Right forelimb (tissue), 1 donor: ENCODE measurements at regions not wholly inside any gene's neighbourhood (a gene's known extent, or its start where the extent isn't known, plus 50 kb on each side); places are given as distances from the start of the nearest gene placed in this dataset.
"Not testable (repeated sequence)": the region's sequence is repeated elsewhere in the genome, so short reads cannot be mapped to it uniquely, and the experiment has no call there.

ENCODE experiments used
- DNase-seq: peaks from one replicate; pipeline ENCODE4 v3.0.0-alpha.2; 2018

DNA sequence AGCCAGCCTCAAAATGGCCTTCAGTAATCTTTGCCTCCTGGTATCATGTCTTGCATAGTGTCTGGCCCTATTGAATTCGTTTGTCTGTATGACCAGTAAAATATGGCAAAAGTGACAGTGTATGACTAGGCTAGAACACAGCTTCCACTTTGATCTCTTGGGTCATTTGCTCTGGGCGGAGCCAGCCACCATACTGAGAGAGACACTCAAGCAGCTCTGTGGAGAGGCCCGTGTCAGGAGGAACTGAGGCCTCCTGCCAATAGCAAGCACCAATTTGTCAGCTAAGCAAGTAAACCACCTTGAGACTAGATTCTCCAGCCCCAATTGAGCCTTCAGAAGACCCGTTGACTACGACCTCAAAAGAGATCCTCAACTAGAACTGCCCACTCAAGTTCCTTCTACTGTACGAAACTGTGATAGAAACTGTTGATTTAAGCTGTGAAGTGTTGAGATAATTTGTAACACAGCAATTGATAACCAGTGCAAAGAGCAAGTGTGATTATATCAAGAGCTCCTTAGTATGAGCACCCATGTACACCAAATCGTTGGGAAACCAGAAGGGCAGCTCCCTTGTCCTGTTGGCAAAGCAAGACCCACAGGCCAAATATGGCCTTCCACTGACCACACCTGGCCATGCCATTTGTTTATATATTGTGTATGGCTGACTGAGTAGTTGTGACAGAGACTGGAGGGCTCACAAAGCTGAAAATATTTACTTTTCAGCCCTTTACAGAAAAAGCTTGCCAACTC is 52.7 kb upstream of the SERBP1 start:
- DNase-seq = no peak

DNA sequence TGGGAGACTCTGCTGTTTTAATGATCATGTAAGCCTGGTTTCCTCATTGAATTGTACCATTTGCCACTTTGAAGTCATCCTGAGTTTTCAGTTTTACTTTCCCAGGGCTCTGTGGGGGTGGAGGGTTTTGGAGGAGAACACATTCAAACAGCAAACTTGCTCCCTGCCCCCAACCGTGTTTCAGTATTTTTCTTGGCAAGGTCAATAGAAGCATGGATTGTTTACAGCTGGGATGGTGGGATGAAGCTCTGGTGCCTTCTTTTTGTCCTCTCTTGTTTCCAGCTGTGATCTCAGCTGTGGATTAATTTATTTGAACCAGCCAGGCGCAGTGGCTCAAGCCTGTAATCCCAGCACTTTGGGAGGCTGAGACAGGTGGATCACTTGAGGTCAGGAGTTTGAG is 54.3 kb upstream of the SERBP1 start:
- DNase-seq = no peak

DNA sequence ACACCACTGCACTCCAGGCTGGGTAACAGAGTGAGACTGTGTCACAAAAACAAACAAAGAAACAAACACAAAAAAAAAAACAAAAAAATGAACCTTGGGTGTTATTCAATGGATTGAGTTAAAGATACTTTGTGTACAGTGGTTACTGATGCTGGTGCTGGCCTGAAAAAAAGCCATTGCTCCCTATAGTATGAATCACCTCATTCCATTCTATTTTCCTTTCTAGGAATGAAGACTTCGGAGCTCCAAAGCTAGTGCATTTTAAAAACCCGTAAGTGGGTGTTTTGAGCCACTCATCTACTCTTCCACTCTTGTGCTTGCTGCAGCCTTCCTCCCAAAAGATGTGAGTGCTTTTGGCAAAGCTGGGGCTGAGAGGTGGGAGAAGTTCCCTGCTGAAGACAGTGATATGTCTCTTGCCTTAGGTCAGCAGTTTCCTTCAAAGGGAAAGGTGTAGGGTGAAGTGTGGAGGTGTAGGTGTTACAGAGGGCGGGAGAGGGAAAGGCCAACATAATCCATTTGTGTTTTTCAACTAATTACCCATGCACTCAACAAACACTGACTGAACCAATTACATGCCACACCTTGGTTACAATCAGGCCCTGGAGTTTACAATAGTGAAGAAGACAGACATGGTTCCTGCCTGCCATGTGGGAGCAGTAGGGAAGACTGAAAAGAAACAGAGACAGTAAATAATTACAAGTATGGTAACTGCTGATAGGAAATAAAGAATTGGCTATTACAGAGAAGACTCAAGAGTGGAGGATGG is 55.0 kb upstream of the SERBP1 start:
- no peak for DNase-seq

DNA sequence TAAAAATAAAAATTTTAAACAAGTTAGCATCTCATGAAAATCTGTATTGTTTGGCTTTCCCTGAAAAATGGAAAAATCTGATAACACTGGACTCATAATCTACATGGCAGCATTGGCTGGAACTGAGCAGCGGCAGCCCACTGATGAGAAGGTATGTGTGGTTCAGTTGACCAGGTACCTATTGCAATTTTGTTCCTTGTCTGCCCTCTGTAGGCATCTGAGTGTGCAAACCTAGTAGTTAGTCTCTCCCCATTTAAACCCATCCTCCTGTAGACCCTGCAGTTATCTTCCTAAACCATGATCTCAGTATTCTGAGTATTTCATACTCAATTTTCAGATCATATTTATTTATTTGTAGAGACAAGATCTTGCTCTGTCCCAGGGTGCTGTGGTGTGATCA is 59.4 kb upstream of the SERBP1 start:
- no peak for DNase-seq

DNA sequence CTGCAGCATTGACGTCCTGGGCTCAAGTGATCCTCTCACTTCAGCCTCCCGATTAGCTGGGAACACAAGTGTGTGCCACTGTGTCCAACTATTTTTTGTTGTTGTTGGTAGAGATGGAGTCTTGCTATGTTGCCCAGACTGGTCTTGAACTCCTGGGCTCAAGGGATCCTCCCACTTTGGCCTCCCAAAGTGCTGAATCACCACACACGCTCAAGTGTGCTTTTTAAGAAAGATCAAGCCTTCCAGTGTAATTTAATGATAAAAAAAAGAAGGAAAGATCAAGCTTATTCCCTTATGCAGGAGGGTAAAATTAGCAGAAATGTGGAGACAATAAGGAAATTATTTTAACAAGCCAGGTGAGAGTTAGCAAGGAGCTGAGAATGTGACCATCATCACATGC is 61.1 kb upstream of the SERBP1 start:
- DNase-seq = no peak

DNA sequence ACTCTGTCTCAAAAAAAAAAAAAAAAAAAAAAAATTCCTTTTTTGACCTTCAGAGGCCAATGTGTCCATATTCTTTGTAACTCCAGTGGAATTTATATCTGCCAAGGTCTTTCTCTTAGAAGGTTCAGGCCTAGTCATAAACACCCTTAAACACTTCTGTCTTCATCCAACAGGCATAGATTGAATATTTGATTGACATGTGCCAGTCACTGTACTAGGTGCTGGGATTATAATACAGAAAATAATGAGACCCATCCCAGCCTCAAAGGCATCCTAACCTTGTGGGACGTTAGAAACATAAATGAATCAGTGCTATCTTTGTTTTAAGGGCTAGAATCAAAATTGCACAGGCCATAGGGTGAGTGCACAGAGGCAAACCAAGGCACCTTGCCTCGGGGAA is 62.9 kb upstream of the SERBP1 start:
- DNase-seq = no peak

DNA sequence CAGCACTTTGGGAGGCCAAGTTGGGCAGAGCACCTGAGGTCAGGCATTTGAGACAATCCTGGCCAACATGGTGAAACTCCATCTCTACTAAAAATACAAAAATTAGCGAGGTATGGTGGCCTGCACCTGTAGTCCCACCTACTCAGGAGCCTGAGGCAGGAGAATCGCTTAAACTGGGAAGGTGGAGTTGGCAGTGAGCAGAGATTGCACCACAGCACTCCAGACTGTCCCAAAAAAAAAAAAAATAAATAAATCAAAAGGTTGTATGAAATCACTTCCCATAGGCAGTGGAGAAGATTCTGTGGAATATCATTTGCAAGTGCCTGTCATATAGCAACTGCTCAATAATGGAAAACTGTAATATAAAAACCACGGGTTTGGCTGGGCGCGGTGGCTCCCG is 65.1 kb upstream of the SERBP1 start:
- no peak for DNase-seq

DNA sequence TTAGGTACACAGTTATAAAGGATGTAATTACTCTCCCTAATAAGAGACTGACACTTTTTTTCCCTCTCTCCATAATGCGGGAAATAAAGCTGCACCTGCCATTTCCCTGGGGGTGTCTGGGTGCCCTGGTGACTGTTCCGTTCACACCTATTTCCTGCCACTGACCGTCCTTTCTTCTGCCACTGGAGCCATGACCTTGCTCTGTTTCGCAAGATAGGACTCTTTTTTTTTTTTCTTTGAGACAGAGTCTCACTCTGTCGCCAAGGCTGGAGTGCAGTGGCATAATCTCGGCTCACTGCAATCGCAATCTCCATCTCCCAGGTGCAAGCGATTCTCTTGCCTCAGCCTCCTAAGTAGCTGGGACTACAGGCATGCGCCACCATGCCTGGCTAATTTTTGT is 66.1 kb upstream of the SERBP1 start:
- no peak for DNase-seq

DNA sequence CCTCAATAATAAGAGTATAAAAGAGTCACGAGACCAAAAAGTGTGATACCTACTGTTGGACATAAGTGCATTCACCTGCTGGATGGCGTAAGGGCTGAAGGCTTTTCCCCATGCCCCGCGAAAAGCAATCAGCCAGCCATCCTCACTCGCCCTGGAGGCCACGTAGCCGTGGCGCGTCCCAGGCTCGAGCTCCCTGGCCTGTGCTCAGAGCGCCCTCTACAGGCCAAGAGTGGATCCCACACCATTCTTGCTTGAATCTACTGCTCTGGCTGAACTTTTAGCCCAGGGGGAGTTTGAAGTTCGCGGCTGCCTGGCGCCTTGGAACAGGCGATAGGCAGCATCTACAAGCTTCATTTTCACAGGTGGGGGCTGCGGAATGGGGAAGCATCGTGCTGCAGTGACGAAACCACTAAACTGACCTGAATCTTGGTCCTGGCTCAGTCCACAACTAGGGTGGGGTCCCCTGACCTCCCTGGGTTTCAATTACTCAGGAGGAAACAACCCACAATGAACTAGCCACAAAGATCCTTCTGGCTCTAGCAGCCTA is 70.3 kb upstream of the SERBP1 start:
- DNase-seq = peak; percentile 90

DNA sequence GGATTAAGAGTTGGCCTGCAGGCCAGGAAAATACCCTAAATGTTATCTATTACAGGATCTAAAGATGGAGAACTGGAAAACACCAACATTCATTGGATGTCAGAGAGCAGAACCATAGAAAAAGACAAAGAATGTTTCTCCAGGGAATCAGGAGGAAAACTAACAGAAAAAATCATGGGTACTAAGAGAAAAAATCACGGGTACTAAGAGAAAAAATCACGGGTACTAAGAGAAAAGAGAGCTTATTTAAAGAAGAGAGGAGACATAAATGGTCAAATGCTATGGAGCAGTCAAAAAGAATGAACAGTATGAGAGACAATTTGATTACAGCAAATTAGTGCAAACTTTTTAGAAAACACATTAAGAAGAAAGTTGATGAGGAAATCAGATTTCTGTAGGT is 73.8 kb upstream of the SERBP1 start:
- DNase-seq = no peak

DNA sequence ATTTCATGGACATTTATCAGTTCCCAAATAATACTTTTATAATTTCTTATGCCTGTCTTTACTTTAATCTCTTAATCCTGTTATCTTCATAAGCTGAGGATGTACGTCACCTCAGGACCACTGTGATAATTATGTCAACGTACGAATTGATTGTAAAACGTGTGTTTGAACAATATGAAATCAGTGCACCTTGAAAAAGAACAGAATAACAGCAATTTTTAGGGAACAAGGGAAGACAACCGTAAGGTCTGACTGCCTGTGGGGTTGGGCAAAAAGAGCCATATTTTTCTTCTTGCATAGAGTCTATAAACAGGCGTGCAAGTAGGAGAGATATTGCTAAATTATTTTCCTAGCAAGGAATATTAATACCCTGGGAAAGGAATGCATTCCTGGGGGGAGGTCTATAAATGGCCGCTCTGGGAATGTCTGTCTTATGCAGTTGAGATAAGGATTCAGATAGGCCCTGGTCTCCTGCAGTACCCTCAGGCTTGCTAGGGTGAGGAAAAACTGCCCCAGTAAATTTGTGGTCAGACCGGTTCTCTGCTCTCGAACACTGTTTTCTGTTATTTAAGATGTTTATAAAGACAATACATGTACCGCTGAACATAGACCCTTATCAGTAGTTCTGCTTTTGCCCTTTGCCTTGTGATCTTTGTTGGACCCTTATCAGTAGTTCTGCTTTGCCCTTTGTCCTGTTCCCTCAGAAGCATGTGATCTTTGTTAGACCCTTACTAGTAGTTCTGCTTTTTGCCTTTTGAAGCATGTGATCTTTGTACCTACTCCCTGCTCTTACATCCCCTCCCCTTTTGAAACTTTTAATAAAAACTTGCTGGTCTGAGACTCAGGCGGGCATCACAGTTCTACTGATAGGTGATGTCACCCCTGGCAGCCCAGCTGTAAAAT is 83.4 kb upstream of the SERBP1 start:
- DNase-seq = not testable (repeated sequence)

DNA sequence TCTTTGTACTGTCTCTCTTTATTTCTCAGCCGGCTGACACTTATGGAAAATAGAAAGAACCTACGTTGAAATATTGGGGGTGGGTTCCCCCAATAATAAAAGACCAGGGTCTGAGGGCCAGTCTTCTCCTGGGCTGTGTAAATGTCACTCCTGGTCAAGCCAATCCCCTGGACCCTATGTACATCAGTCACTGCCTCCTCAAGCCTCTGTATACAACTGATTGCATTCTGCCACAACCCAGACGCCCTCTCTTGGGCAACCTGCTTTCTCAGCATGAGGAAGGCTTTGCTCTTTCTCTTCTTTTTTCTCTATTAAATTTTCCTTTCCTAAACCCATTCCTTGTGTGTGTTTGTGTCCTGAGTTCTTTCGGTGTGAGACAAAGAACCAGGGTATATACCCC is 84.1 kb upstream of the SERBP1 start:
- no peak for DNase-seq

DNA sequence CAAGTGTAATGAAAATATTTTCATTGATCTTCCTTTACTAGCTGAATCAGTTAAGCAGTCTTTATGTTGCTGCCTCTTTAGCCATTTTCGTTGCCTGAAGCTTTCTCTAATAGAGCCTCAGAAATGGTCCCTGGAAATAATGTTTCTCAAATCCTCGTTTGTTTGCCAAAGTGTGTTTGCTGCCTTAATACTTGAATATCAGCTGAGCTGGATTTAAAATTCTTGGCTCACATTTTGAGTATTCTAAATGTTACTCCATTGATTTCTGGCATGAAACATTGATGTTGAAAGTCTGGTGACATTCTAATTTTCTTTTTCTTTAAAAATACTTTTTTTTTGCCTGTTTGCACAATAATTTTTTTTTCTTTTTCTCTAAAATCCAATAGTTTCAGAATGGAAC is 84.6 kb upstream of the SERBP1 start:
- DNase-seq = no peak

DNA sequence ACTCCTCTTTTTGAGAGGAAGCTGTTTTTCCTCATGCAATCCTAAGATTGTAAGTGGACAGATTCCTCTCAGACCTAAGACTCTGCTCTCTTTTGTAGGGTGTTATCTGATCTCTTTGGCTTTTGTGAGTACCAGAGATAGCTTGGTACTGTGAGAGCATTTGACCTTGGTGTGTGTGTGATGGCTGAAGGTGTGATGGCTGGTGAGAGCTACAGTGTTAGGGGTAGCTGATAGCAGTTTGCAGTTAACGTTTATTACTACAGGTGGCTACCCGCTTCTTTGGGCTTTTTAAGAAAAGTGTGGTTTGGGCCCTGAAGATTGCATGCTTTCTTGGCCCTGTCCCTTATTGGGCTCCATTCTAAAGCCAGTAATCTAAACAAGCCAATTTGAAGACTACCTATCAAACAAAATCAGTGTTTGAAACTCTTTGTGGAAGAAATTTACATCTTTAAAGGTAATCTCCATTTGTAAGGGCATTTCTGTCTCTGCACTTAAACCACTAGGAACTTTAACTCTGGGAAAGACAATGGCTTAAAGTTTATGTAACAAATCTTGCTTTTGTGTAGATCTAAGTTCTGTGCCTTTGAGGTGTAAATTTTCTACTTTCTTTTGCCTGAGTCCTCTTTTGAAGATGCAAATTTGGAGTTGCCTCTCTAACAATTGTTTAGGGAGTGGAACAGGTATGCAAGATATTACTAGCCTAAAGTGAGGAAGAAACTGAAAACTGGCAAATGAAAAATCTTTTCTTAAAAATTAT is 85.3 kb upstream of the SERBP1 start:
- no peak for DNase-seq

DNA sequence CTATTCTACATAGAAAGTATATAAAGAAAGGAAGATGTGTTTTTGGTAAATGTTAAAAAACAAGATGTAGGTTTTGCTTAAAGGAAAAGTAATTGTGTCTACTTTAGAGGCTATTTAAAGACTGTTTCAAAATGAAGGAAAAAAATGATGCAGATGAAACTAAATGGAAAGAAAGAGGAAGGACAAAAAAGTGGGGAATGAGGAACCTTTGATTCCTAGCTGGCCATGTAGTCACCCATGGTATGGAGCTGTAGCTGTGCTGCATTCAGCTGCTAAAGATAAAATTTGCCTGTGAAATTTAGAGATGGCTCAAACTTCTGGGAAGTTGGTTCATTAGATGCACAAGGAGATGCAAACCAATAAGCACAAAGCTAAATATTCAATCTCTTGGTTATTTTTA is 86.8 kb upstream of the SERBP1 start:
- no peak for DNase-seq

DNA sequence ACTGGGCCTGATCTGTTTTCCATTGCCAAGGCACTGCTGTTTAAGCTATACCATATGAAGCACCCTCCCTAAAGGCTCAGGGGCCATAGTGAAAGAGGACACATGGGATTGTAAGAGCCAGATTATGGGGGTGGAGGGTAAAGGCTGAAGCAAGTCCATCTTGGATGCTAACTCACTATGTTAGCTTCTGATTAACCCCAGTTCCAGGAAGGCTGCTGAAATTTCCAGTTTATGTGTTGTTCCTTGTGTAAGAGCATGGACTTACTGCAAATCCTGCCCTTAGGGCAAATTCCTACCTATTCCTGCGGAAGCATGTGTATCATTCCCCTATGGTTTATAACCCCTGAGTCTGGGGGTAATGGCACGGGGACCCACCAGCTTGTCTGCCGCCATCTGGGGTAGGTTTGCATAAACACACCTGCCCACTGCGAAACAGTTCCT is 91.8 kb upstream of the SERBP1 start:
- no peak for DNase-seq

DNA sequence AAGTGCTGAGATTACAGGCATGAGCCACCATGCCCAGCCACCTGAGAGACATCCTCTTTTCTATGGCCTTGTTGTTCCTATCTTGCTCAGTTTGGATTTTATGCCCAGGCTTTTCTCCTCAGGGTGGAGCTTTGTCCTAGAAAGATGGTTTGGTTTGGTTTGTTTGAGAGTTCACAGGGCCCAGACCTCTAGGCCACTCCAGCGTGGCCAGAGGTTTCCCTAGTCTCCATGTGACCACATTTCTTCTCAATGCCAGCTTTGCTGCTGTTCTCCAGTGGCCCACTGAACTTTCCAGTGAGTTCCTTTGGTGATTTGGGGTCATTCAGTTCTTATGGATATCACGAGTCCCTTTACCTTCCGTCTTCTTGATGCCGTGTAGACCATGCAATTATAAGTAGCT is 92.6 kb upstream of the SERBP1 start:
- no peak for DNase-seq

DNA sequence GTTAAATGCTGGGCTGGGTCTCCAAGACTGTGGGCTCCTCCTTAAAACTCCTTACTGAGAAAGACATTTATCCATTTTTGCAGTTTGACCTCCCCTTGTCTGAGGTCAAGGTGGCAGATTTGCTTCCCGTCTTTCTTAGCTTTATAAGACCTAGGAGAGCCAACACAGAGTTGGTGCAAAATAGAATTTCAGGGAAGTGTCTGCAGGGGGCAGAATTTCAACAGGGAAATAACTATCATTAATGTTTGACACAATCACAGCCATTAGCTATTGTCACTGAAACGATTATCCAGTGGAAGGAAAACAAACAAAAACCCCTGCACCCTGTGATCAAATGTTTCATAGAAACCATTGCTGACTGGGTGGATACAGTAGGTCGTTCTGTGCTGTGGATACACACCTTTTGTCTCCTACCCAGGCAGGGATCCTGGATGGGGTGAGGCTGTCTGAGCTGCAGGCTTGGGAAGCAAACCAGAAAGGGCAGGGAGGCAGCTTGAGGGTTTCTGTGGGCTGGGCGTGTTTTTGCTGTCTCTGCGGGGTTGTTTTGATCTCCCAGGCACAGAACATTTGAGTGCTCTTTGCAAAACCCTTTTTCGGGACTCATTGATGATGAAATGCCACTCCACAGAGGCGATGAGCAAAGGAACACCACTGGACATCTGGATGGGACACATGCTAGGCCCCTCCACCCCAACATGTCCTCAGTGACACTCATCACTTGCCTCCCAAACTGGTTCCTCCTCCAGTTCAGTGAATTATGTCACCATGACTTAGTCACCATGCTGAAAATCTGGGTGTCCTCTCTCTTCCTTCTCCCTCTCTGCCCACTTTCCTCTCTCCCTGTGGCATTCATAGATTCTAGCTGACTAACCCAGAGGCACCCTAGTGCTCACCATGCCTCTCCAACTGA is 94.2 kb upstream of the SERBP1 start:
- no peak for DNase-seq

DNA sequence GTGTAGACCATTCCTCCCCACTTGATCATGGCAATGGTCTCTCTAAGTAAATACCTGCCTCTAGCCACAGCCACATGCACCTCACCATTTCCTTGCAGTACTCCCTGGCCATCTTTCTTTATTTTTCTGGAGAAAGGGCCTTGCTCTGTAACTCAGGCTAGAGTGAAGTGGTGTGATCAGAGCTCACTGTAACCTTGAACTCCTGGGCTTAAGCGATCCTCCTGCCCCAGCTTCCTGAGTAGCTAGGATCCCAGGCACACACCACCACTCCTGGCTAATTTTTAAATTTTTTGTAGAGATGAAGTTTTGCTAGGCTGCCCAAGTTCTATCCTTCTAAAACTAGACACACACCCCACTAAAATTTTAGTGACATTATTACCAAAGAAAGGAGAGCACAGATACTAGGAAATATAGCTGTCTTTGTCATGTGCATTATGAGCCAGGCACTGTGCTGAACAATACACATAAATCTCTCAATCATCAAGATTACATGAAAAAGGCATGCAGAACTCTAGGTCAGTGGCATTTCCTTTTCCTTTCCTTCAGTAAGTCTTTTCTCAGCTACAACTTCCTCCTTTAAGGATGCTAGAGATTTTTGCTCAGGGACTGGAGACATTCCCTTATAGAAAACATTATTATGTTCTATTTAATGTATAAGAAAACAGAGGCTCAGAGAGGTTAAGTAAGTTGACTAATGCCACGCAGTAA is 95.0 kb upstream of the SERBP1 start:
- DNase-seq = no peak

DNA sequence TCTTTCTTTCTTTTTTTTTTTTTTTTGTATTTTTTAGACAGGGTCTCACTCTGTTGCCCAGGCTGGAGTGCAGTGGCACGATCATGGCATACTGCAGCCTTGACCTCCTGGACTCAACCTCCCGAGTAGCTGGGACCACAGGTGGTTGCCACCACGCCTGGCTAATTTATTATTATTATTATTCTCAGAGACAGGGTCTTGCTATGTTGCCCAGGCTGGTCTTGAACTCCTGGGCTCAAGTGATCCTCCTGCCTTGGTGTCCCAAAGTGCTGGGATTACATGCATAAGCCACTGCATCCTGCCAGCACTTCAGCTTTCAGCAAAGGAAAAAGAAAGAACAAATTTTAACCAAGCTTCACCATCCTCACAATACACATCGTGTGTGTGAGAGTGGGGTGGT is 97.9 kb upstream of the SERBP1 start:
- DNase-seq = no peak

DNA sequence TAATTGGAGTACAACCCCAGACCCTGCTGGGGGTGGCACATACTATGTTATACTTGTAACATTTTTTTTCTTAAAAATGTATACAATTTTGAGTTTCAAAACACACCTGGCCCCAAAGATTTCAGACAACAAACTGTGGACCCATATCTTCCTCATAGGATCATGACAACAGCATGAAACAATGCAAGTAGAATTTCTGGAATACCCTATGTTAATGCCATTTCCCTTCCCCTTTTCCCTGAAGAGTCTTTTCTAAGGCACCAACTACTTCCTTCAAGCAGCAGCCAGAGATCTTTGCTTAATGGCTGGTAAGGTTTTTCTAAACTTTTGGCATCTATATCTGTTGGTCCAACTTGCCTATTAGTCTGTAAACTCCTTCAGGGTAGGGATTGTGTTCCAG is 99.9 kb upstream of the SERBP1 start:
- DNase-seq = no peak
